Astrocyte of the cerebellum (primary cell): ENCODE measurements at regions not wholly inside any gene's neighbourhood (a gene's known extent, or its start where the extent isn't known, plus 50 kb on each side); places are given as distances from the start of the nearest gene placed in this dataset.

Experiments used
- DNase-seq: peaks from one replicate; pipeline ENCODE4 v3.0.0-alpha.2; 2011; ENCODE audit warnings: low read depth
- H3K4me3 ChIP-seq: 2 replicates; pipeline ENCODE4 v1.5.1; 2011; ENCODE audit warnings: mild to moderate bottlenecking, low read depth, low read length, moderate library complexity
- in situ Hi-C: cut with HindIII; loops from 2 replicates; pipeline ENCODE4 v1.10.0; 2017; ENCODE audit warnings: low sequenced_read_pairs
- TF ChIP-seq, protein P1 (sequence below): IDR thresholded peaks from 2 replicates; pipeline ENCODE4 v1.5.1; 2012; ENCODE audit warnings: low read length, low read depth, moderate library complexity, mild to moderate bottlenecking; ENCODE audit errors: missing control alignments

DNA sequence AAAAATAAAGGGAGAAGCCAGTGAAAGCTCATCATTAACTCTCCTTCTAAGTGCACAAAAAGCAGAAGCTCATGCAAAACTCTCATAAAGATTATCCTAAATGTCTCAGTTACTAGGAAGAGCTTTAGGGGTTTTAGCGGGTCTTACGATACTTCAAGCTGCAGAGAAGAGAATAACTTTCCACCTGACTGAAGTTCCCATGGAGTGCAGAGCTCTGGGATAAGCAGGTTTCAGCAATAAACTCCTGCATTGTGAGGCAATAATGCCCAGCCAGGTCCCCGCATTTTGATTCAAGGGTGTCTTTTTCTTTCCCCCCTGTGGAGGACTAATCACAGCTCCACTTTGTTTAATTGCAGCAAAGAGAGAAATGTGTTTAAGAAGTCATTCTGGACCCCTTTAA lies 241.9 kb upstream of the SP8 start:
- TF ChIP-seq, protein P1, sequence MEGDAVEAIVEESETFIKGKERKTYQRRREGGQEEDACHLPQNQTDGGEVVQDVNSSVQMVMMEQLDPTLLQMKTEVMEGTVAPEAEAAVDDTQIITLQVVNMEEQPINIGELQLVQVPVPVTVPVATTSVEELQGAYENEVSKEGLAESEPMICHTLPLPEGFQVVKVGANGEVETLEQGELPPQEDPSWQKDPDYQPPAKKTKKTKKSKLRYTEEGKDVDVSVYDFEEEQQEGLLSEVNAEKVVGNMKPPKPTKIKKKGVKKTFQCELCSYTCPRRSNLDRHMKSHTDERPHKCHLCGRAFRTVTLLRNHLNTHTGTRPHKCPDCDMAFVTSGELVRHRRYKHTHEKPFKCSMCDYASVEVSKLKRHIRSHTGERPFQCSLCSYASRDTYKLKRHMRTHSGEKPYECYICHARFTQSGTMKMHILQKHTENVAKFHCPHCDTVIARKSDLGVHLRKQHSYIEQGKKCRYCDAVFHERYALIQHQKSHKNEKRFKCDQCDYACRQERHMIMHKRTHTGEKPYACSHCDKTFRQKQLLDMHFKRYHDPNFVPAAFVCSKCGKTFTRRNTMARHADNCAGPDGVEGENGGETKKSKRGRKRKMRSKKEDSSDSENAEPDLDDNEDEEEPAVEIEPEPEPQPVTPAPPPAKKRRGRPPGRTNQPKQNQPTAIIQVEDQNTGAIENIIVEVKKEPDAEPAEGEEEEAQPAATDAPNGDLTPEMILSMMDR = no peak
- no peak overlapping the region for H3K4me3 ChIP-seq
- no peak for DNase-seq
- in situ Hi-C loops = no loop called here

- no peak overlapping the region for H3K4me3 ChIP-seq
- TF ChIP-seq, protein P1 = no peak
- no peak for DNase-seq
- in situ Hi-C loops = no loop called here
Observed at GRCh38 chr7:21029006-21029405, 242.3 kb upstream of the SP8 start.

- in situ Hi-C loops = no loop called here
- TF ChIP-seq, protein P1 = no peak
- no peak overlapping the region for H3K4me3 ChIP-seq
- no peak for DNase-seq
Observed at GRCh38 chr7:21030237-21030871, 243.7 kb upstream of the SP8 start.

GRCh38 chr7:21041252-21041651 lies 254.6 kb upstream of the SP8 start:
- H3K4me3 ChIP-seq = no peak overlapping the region
- in situ Hi-C loops = no loop called here
- TF ChIP-seq, protein P1 = no peak
- no peak for DNase-seq

DNA sequence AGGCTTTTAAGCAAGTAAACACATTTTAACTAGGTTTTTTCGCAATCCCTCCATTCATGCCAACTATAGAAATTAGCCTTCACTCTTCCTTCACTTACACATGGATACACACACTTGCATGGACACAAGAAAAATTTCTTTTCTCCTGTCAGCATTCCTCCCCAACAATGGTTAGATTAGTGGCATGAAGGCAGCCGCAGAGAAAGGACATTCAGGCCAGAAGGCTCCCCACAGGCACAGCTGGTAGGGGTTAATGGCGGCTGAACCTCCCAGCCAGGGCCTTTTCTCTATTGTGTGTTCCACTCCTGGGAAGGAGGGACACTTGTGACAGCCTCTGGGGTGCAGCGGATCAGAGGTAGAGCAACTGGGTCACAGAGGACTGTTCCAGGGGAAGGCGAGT lies 255.0 kb upstream of the SP8 start:
- in situ Hi-C loops = no loop called here
- H3K4me3 ChIP-seq = no peak overlapping the region
- TF ChIP-seq, protein P1 = no peak
- no peak for DNase-seq

- in situ Hi-C loops = no loop called here
Observed at GRCh38 chr7:21044384-21044783, 257.7 kb upstream of the SP8 start.

More at GRCh38 chr7:21044384-21044783, 257.7 kb upstream of the SP8 start:
- H3K4me3 ChIP-seq = no peak overlapping the region
- TF ChIP-seq, protein P1 = no peak
- no peak for DNase-seq
